MG63 (cell line): ENCODE measurements at regions not wholly inside any gene's neighbourhood (a gene's known extent, or its start where the extent isn't known, plus 50 kb on each side); places are given as distances from the start of the nearest gene placed in this dataset.
"Not testable (repeated sequence)": the region's sequence is repeated elsewhere in the genome, so short reads cannot be mapped to it uniquely, and the experiment has no call there.

ENCODE experiments used
- DNase-seq: peaks from one replicate; pipeline ENCODE4 v3.0.0-alpha.2; 2020
- H3K27me3 ChIP-seq: fragments of 250-450 bp; sonication (Bioruptor Pico); 2 replicates; pipeline ENCODE4 v1.5.1; 2020; ENCODE audit warnings: mild to moderate bottlenecking, moderate library complexity
- H3K36me3 ChIP-seq: fragments of 250-450 bp; sonication (Bioruptor Pico); 2 replicates; pipeline ENCODE4 v1.5.1; 2020; ENCODE audit warnings: mild to moderate bottlenecking, moderate library complexity
- H3K4me3 ChIP-seq: fragments of 250-450 bp; sonication (Bioruptor Pico); 2 replicates; pipeline ENCODE4 v1.5.1; 2020; ENCODE audit warnings: mild to moderate bottlenecking, moderate library complexity
- H3K9me3 ChIP-seq: fragments of 250-450 bp; sonication (Bioruptor Pico); 2 replicates; pipeline ENCODE4 v1.5.1; 2020; ENCODE audit warnings: mild to moderate bottlenecking, moderate library complexity

GRCh38 chr10:61039868-61040267, 95.9 kb upstream of the RHOBTB1 start:
- Histone ChIP-seq H3K27me3 (no peaks in the 10 kb centered on the region), H3K4me3 (no peak overlapping the region), H3K9me3 (no peaks in the 10 kb centered on the region), H3K36me3 (no peaks in the 10 kb centered on the region)
- no peak for DNase-seq

- H3K9me3 ChIP-seq, DNase-seq, H3K36me3 ChIP-seq, H3K4me3 ChIP-seq, H3K27me3 ChIP-seq: not testable (repeated sequence)
Observed at GRCh38 chr10:61037261-61037830, 93.4 kb upstream of the RHOBTB1 start.

- H3K4me3 ChIP-seq, DNase-seq, H3K36me3 ChIP-seq, H3K27me3 ChIP-seq, H3K9me3 ChIP-seq: not testable (repeated sequence)
Observed at GRCh38 chr10:61036148-61036547, 92.2 kb upstream of the RHOBTB1 start.

- Histone ChIP-seq H3K27me3 (no peaks in the 10 kb centered on the region), H3K9me3 (no peaks in the 10 kb centered on the region), H3K36me3 (no peaks in the 10 kb centered on the region), H3K4me3 (no peak overlapping the region)
- DNase-seq = no peak
Observed at GRCh38 chr10:61031341-61031740, 87.4 kb upstream of the RHOBTB1 start.

GRCh38 chr10:61029411-61029810, 85.4 kb upstream of the RHOBTB1 start:
- no peaks in the 10 kb centered on the region for H3K27me3 ChIP-seq
- no peak overlapping the region for H3K4me3 ChIP-seq
- H3K36me3 ChIP-seq = no peaks in the 10 kb centered on the region
- no peak for DNase-seq
- H3K9me3 ChIP-seq = no peaks in the 10 kb centered on the region

- Histone ChIP-seq H3K4me3 (no peak overlapping the region), H3K36me3 (no peaks in the 10 kb centered on the region), H3K9me3 (no peaks in the 10 kb centered on the region), H3K27me3 (no peaks in the 10 kb centered on the region)
- DNase-seq = peak; percentile 74
Observed at GRCh38 chr10:61028861-61029361, 84.9 kb upstream of the RHOBTB1 start.

GRCh38 chr10:61024856-61025201, 80.8 kb upstream of the RHOBTB1 start:
- DNase-seq = no peak
- no peak overlapping the region for H3K4me3 ChIP-seq

GRCh38 chr10:61024151-61024855, 80.3 kb upstream of the RHOBTB1 start:
- Histone ChIP-seq H3K27me3 (no peaks in the 10 kb centered on the region), H3K4me3 (no peak overlapping the region), H3K9me3 (no peaks in the 10 kb centered on the region), H3K36me3 (no peaks in the 10 kb centered on the region)
- no peak for DNase-seq

More at GRCh38 chr10:61024856-61025201, 80.8 kb upstream of the RHOBTB1 start:
- H3K27me3 ChIP-seq = no peaks in the 10 kb centered on the region
- H3K36me3 ChIP-seq = no peaks in the 10 kb centered on the region
- no peaks in the 10 kb centered on the region for H3K9me3 ChIP-seq

- Histone ChIP-seq H3K9me3 (no peaks in the 10 kb centered on the region), H3K27me3 (no peaks in the 10 kb centered on the region), H3K4me3 (no peak overlapping the region), H3K36me3 (no peaks in the 10 kb centered on the region)
- DNase-seq = no peak
Observed at GRCh38 chr10:61023053-61023452, 79.1 kb upstream of the RHOBTB1 start.

DNA sequence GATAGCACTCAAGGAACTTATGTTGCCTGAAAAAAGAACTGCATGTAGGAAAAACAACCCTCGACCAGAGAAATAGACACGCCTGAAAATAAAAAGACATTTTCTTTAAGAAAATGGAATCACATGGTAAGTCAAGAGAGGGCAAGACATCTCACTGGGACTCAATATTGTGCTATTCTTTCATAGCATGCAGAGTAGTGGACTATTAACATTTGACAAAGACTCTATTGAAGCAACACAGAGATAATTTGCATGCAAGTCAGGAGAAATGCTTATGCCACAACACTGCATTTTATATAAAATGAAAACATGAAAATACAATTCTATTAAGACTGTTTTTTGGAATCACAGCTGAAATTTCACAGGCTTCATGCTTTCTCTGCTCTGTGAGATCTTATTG, 77.9 kb upstream of the RHOBTB1 start:
- Histone ChIP-seq H3K36me3 (no peaks in the 10 kb centered on the region), H3K27me3 (no peaks in the 10 kb centered on the region)
- DNase-seq = no peak

GRCh38 chr10:61020420-61021158, 76.6 kb upstream of the RHOBTB1 start:
- no peak for DNase-seq
- Histone ChIP-seq H3K4me3 (no peak overlapping the region), H3K27me3 (no peaks in the 10 kb centered on the region)

More for the DNA sequence above, 77.9 kb upstream of the RHOBTB1 start:
- H3K9me3 ChIP-seq = no peaks in the 10 kb centered on the region
- no peak overlapping the region for H3K4me3 ChIP-seq

DNA sequence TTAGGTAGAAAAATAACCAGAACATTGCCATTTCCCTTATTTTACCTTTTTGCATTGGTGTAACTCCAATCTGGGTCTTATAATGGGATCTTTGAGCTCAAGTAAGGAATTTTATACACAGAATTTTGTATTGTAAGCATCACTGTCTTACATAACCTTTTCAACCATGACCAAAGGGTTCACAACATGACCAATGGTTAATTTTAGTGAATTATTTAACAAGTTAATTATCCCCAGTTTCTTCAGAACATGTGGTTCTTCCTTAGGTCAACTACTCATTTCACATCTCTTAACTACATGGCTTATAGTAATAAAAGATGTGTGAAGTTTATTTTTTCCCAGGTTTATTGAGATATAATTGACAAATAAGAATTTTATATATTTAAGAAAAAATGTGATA, 74.2 kb upstream of the RHOBTB1 start:
- Histone ChIP-seq H3K4me3 (no peak overlapping the region), H3K9me3 (no peaks in the 10 kb centered on the region), H3K36me3 (no peaks in the 10 kb centered on the region), H3K27me3 (no peaks in the 10 kb centered on the region)
- no peak for DNase-seq

More at GRCh38 chr10:61020420-61021158, 76.6 kb upstream of the RHOBTB1 start:
- Histone ChIP-seq H3K36me3 (no peaks in the 10 kb centered on the region), H3K9me3 (no peaks in the 10 kb centered on the region)

GRCh38 chr10:61016630-61017029, 72.6 kb upstream of the RHOBTB1 start:
- Histone ChIP-seq H3K36me3 (no peaks in the 10 kb centered on the region), H3K27me3 (no peaks in the 10 kb centered on the region), H3K9me3 (no peaks in the 10 kb centered on the region), H3K4me3 (no peak overlapping the region)
- DNase-seq = no peak

GRCh38 chr10:61016007-61016406, 72.0 kb upstream of the RHOBTB1 start:
- H3K27me3 ChIP-seq = no peaks in the 10 kb centered on the region
- no peak for DNase-seq
- H3K4me3 ChIP-seq = no peak overlapping the region
- no peaks in the 10 kb centered on the region for H3K36me3 ChIP-seq
- H3K9me3 ChIP-seq = no peaks in the 10 kb centered on the region

GRCh38 chr10:61010863-61011262, 66.9 kb upstream of the RHOBTB1 start:
- DNase-seq = no peak
- H3K4me3 ChIP-seq = no peak overlapping the region

GRCh38 chr10:61003069-61003468, 59.1 kb upstream of the RHOBTB1 start:
- not testable (repeated sequence) for DNase-seq, H3K4me3 ChIP-seq, H3K36me3 ChIP-seq

More at GRCh38 chr10:61010863-61011262, 66.9 kb upstream of the RHOBTB1 start:
- H3K9me3 ChIP-seq = no peaks in the 10 kb centered on the region
- no peaks in the 10 kb centered on the region for H3K27me3 ChIP-seq
- H3K36me3 ChIP-seq = no peaks in the 10 kb centered on the region

GRCh38 chr10:61001731-61002122, 57.7 kb upstream of the RHOBTB1 start:
- Histone ChIP-seq H3K27me3 (no peaks in the 10 kb centered on the region), H3K4me3 (peak overlapping the region; percentile 33), H3K9me3 (no peaks in the 10 kb centered on the region), H3K36me3 (no peaks in the 10 kb centered on the region)
- no peak for DNase-seq

More at GRCh38 chr10:61003069-61003468, 59.1 kb upstream of the RHOBTB1 start:
- H3K27me3 ChIP-seq, H3K9me3 ChIP-seq: not testable (repeated sequence)
